Stimulated activated CD4-positive, alpha-beta T cell treated with anti-CD3 and anti-CD28 coated beads, TNF-alpha, amount 100 ng/mL, for 48 hours (primary cell): ENCODE measurements at regions not wholly inside any gene's neighbourhood (a gene's known extent, or its start where the extent isn't known, plus 50 kb on each side); places are given as distances from the start of the nearest gene placed in this dataset.
"Not testable (repeated sequence)": the region's sequence is repeated elsewhere in the genome, so short reads cannot be mapped to it uniquely, and the experiment has no call there.

Experiments
- DNase-seq, 3 donors: peaks; one replicate each; pipeline ENCODE4 v3.0.0-alpha.2; 2020; ENCODE audit warnings: low read depth in 3 of 3

DNA sequence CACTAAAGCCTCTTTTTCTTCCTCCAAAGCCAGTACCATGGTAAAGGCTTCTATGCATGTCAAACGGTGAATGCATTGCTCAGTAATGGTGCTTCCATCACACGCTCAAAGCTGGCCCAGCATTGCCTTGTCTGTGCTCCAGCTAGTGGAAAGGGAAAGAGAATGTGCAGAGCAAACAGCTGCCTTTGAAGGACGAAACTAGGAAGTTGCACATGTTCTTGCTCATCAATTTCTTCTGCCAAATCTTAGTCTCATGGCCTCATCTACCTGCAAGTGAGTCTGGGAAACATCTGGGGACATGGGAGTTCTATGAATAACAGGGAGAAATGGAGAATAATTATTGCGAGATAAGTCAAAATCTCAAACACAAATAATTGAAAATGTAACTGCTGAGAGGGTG is 216.5 kb upstream of the SSTR4 start:
- no peak for DNase-seq

DNA sequence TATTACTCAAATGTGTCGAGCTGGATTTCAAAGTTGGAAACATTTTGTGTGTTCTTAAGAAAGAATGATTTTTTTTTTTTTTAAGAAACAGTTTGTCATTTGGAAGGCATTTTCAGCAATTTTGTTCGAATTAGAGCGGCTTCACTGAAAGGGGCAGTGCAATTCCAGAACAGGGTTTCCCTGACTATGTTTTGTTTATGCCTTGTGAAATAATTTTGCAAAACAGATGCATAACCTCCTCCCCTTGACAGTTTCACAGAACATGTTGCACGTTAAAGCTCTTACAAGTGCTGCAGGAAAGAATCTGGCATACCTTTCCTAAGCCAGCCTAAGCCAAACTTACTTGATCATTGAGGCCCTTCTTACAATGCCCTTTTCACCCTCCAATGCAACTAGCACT is 216.0 kb upstream of the SSTR4 start:
- DNase-seq: no peak

DNA sequence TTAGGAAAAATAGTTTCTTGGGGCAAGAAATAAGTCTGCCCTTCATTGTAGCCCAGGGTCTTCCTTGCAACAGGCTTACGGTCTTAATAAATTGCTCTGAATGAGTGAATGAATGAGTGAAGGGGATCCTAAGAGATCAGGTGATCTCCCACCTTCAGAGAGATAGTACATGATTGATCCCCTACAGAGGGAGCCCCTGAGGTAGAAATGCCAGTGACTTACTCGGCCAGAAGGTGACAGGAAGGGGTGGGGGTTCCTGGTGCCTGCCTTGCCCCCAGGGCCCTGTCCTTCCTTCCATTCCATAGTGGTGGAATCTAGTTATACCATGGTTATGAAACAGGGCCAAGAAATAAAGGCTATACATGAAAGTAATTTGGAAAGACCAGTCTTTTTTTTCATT is 215.3 kb upstream of the SSTR4 start:
- DNase-seq: no peak

DNA sequence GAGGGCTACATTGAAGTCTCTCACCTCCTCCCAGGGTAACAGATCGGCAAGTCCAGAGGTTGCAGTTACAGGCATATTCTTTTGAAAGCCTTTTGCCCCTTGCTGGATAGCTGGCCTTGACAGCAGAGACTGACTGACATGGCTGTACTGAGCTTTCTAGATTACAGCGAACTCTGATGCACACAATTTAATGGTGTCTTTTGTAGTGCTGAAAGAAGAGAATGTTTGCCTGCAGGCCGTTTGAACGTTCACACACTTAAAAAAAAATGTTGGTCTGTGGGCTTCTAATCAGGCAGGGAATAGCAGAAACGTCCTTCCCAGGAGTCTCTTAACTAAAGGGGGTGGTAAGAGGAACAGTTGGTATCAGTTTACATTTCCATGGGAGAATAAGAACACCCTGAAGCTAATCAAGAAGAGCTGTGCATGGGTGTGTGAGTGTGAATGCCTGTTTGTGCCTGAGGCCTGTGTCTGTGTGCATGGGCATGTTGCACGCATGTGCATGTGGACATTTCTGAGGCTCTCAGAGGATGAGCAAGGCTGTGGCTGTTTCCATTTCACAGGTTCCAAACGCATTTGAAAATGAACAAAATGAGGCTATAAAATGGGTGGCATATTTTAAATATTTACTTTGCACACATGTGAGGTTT is 213.9 kb upstream of the SSTR4 start:
- DNase-seq: no peak

DNA sequence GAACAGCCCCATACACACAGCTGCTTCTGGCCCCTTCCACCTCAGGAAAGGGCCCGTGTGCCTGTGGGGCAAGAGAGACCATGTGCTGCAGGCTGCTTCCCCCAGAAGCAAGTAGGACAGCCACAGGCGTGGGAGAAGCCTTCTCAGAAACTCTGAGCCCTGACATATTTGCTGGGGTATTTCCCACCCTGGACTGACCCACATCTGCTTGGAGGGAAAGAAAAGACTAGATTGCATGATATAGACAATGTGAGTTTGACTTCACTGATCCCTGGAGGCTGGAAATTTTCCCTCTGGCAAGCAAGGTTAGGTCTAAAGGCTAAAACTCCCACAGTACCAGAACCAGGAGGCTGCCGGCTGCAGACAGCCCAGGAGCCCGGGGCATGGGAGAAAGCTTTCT is 213.3 kb upstream of the SSTR4 start:
- no peak for DNase-seq

DNA sequence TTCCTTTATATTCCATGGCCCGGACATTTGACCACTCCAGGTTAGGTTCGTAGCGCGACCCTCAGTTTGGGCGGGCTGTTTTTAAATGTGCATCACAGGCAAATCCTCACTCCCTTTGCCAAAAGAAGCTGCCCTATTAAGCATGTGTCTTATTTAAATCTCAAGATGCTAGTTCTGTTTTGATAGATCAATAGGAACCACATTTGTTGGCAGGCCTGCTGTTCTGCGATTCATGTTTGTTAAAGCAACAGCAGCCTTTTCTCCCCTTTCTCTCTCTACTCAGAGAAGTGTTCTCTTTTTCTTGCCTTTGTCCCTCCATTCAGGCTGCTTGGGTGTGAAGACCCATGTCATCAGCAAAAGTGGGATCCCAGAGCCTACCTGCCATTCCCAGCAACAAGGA is 212.0 kb upstream of the SSTR4 start:
- DNase-seq: no peak

DNA sequence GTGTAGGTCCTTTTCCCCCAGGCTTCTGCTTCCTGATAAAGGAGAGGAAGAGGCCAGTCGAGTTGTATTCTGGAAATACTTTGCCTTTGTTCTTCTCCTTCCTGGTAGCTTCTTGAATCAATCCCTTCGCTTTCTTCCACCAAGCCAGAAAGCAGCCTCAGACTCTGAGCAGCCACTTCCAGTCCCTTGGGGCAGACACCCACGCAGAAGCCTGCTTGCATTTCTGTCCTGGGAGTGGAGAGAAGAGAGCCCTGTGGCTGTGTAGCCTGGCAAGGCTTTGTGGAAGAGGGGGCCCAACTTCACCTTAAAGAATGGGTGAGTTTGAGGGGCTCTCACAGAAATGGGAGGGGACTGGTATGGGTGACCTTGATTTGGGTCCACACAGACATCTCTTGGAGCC is 211.0 kb upstream of the SSTR4 start:
- no peak for DNase-seq

DNA sequence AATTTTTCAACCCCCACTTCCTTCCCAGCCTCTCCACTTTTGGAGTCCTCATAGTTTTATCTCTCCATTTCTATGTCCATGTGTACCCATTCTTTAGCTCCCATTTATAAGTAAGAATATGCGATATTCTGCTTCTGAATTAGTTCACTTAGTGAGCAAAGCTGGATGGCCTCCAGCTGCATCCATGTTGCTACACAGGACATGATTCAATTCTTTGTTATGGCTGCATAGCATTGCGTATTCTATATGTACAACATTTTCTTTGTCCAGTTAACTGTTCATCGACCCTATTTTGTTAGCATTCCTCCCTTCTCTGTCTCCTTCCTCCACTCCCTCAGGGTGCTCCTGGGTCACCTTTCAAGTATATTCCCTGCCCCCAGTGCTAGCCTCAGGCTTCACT is 210.0 kb upstream of the SSTR4 start:
- no peak for DNase-seq

DNA sequence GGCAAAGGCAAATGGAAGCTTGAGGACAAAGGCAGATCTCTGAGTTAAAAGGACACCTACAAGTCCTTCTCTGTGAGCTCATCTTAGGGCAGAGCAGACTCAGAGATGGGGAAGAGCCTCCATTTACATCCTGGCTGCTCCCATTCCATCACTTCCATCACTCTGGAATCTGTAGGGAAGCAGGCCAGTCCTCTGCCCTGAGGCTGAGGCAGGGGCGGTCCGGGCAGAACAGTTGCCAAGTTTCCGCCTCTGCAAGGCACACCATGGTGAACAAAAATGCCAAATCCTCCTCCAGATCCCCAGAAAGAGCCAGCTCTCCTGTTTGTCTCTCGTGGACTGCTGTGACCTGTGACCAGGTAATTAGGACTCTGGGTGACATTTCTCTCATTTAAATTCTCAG is 209.6 kb upstream of the SSTR4 start:
- DNase-seq: no peak

DNA sequence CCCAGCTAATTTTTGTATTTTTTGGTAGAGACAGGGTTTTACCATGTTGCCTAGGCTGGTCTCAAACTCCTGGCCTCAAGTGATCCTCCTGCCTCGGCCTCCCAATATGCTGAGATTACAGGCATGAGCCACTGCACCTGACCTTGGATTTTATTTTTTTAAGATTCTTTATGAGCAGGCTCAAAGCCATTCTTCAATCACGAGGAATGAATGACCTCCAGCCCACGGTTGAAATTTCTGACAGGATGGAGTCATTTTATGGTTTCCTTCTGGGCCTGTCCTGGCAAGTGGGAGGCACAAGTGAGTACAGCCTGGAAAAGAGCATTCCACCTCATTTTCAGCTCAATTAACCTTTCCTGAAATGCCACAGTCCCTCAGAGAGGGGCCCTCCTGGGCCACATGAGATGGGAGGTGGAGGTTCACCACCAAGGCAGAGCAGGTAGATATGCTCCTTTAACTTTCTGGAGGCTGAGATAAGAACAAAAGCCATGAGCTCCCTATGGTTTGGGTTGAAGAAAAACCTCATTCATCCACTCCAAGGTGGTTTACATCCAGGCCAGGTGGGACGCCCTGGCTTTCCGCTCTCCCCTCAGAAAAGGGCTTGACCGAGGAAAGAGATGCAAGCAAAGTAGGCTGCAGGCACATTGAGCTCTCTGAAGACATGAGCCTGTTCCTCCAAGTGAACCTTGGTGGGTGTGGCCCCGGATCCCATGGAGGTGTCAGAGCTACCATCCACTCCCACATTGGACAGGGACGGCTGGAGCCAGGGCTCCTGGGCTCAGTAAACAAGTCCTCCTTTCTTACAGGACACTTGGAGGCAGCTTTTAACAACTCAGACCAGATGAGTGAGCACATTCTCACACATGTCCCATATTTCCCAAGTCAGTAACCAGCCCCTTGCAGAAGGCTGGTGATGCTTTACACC is 208.5 kb upstream of the SSTR4 start:
- DNase-seq: no peak

DNA sequence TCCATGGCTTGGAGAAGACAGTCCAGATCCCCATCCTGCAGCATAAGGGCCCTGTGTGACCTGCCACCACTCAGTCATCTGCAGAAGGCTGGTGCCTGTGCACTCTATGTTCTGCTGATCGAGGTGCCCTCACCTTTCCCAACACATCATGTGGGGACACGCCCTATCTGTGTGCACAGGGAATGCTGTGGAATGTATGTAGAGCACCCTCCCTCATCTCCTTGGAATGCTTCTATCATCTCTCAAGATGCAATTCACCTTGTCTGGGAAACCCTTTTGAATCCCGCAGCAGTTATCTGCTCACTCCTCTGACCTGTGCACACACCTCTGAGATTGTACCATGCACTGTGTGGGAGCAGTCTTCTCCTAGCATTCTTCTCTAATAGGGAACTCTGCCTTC is 207.2 kb upstream of the SSTR4 start:
- no peak for DNase-seq

DNA sequence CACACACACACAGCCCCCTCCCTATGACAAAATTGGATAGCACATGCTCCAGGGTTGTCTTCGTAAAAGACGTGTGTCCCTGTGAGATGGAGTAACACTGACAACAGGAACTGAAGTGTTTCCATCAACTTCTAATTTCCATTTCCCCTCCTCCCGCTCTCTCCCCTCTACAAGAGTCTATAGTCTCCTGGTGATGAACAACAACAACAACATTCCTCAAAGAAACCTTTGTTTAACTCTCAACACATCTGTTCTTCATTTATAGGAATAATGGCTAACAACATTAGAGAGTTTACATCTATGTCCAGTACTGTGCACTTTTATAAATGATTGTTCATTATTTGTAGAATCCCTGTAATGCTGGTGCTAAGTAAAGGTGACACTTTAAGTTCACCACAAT is 205.8 kb upstream of the SSTR4 start:
- DNase-seq: no peak

DNA sequence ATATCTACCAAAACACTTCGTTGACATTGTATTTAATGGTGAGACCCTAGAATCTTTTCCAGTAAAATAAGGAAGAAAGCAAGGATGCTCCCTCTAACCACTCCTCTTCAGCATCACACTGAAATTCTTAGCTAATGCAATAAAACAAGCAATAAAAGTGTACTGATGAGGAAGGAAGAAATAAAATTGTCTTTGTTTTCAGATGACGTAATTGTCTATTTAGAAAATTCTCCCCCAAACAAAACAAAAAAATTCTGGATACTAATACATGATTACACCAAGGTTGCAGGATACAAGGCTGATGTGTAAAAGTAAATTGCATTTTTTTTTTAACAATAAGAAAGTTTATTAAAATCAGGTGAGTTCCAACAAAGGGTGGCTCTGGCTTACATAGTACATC is 205.0 kb upstream of the SSTR4 start:
- DNase-seq: no peak

DNA sequence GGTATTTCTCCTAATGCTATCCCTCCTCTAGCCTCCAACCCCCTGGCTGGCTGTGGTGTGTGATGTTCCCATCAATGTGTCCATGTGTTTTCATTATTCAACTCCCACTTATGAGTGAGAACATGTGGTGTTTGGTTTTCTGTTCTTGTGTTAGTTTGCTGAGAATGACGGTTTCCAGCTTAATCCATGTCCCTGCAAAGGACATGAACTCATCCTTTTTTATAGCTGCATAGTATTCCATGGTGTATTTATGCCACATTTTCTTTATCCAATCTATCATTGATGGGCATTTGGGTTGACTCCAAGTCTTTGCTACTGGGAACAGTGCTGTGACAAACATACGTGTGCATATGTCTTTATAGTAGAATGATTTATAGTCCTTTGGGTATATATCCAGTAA is 204.4 kb upstream of the SSTR4 start:
- DNase-seq: not testable (repeated sequence)

DNA sequence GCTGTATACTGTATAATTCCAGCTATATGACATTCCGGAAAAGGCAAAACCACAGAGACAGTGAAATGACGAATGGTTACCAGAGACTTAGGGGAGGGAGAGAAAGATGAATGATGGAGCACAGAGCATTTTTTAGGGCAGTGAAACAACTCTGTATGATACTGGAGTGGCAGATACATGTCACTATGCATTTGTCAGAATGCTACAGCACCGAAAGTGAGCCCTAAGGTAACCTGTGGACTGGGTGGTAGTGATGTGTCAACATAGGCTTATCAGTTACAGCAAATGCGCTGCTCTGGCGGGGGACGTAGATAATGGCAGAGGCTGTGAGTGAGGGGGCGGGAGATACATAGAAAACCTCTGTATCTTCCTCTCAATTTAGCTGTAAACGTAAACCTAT is 201.3 kb upstream of the SSTR4 start:
- no peak for DNase-seq

DNA sequence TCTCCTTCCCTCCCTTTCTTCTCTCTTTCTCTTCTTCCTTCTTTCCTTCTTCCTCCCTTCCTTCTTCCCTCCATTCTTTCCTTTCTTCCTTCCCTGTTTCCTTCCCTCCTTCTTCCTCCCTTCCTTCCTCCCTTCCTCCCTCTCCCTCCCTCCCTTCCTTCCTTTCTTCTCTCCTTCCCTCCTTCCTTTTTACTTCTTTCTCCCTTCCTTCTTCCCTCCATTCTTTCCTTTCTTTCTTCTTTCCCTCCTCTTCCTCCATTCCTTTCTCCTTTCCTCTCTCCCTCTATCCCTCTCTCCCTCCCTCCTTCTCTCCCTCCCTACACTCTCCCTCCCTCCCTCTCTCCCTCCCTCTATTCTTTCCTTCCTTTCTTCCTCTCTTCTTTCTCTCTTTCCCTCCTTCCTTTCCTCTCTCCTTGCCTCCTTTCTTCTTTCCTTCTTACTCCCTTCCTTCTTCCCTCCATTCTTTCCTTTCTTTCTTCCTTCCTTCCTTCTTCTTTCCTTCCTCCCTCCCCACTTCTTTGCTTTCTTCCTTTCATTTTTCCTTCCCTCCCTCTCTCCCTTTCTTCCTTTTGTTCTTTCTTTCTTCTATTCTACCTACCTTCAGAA is 200.4 kb upstream of the SSTR4 start:
- DNase-seq: no peak

DNA sequence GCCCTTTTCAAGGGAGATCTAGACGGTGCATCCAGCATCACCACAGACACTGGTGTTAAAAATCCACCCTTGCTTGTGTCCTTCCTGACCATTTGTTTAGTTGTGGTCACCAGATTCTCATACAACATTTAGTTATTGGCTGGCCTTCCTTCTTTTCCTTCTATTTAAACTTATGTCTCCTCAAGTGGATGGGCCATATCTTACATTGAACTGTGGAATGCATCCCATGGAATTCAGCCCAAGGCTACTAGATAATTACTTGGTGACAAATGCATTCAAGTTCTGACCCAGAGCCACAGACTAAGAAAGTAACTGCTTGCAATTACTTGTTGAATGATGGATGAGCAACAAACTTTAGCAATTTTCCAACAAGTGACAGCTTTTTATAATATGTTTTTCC is 198.9 kb upstream of the SSTR4 start:
- no peak for DNase-seq

DNA sequence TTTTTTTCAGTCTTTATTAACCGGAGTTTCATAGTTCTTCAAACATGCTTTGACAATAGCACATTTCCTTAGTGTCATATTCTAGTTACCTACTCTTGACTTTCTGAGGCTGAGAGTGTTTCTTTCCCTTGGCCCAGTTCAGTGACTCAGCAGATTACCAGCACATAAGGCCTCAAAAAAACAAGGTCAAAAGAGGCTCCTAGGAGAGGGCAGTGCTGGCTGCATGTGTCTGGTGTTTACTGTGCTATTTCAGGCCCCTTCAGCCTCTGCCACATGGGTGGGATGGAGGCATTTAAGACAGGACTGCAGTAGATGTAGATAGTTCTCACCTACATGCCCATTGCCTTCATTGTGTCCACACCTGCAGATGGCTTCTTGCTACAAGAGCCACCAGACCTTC is 198.2 kb upstream of the SSTR4 start:
- DNase-seq: no peak

DNA sequence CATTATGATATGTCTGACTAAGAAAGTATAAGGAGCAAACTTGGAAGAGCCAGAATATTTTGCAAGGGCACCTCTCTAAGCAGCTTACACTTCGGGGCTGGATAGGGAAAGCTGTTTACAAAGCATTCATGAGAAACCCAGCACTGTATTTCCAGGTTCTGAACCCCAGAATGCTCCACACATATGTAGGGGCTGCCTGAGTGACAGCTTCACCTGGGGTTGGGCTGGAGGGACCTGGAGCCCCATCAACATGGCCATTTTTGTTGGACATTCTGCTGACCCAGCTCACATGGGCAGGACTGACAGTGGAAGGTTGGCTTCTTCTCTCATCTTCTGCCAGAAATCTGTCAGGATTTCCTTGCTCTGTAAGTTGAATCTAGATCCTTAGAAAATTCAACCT is 197.1 kb upstream of the SSTR4 start:
- no peak for DNase-seq

DNA sequence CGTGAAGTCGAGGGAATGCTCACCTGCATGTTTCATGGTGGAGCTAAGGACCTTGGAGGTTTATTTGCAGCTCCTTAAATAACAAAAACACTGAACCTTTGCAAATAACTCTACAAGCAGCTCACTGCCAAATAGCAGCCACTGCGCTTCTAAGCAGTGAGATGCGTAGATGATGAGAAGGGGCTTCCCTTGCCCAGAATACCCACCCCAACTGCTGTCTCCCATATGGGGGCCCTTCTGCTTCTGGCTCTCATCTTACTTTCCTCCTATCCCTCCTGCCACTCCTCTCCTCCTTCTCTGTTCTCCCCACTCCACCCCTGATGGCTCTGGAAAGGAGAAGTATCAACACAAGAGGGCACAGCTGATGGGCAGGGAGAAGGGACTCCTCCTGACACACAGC is 193.3 kb upstream of the SSTR4 start:
- no peak for DNase-seq

DNA sequence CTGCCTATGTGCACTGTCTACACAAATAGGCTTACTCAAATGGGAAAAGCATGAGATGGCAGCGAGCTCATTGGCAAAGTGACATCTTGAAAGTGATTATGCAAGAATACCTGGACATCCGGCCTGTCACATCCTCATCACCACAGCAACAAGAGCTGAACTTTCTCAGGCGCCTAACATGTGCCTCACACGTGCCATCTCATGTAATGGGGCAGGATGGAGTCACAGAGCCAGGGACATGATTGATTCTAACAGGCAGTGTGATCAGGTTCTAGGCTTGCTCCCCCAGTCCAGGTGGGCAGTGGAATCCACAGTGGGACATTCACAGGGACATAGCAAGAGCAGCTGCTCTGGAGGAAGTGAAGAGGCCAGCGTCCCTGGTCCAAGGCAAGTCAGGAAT is 192.3 kb upstream of the SSTR4 start:
- DNase-seq: no peak

DNA sequence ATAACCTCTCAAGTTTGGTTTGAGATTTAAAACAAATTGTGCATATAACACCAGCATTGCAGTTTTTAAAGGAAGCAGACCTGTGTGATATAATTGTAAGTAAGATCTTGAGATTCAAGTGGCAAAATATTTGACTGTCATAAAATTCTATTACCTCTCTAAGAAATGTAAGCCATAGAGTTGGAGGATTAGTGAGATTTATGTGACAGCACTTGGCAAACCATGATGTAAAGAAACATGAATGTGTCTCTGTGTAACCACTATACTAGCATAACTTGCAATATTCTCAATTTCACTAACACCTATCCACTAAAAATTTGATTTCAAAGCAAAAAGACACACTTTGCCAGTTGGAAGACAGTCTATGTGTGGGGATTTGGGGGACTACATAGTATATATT is 190.2 kb upstream of the SSTR4 start:
- DNase-seq: no peak

DNA sequence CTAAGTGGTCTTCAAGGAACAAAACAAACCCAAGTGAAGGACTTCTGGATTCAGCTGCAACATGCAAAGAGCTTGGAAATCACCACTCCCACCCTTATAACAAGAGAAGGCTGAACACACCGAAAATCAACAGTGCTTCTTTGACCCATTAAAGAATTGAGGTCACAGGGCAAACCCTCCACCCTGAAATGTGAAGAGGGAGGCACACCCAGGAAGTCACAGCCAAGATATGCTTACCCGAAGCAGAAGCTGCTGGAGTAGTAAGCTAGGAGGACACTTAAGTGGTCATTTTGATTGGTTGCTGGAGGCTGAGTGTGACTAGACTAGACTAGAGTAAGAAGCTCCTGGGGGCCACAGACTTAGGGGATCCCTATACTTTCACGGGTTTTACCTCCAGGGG is 188.2 kb upstream of the SSTR4 start:
- no peak for DNase-seq
